Vagina (tissue), 2 donors: ENCODE measurements at regions not wholly inside any gene's neighbourhood (a gene's known extent, or its start where the extent isn't known, plus 50 kb on each side); places are given as distances from the start of the nearest gene placed in this dataset.
"Not testable (repeated sequence)": the region's sequence is repeated elsewhere in the genome, so short reads cannot be mapped to it uniquely, and the experiment has no call there.

Source experiments
- DNase-seq, 2 donors: peaks; one replicate each; pipeline ENCODE4 v3.0.0-alpha.2; 2017; ENCODE audit errors: extremely low spot score in 2 of 2
- H3K27ac ChIP-seq: fragments of 200-600 bp; sonication (generic); one replicate; pipeline ENCODE4 v1.5.1; 2019
- H3K27me3 ChIP-seq: fragments of 200-600 bp; sonication (generic); one replicate; pipeline ENCODE4 v1.5.1; 2019
- H3K36me3 ChIP-seq, 2 donors: fragments of 200-600 bp; sonication (generic); one replicate each; pipeline ENCODE4 v1.5.1; 2017 to 2019
- H3K4me1 ChIP-seq: fragments of 200-600 bp; sonication (generic); one replicate; pipeline ENCODE4 v1.5.1; 2019
- H3K4me3 ChIP-seq, 2 donors: fragments of 200-600 bp; sonication (generic); 1 replicate in 1 of 2; 2 replicates in 1 of 2; pipeline ENCODE4 v1.5.1; 2016 to 2019
- H3K9me3 ChIP-seq: fragments of 200-600 bp; sonication (generic); one replicate; pipeline ENCODE4 v1.5.1; 2019
- CTCF ChIP-seq, 3 experiments: fragments of 450-650 bp in 2 of 3; fragments of 200-600 bp in 1 of 3; sonication (generic) in 1 of 3; IDR thresholded peaks; one replicate each; pipeline ENCODE4 v1.5.1; 2017 to 2019; ENCODE audit warnings: antibody characterized with exemption in 3 of 3, mild to moderate bottlenecking in 2 of 3, moderate library complexity in 2 of 3
- POLR2A ChIP-seq, 2 donors: fragments of 450-650 bp; IDR thresholded peaks; one replicate each; pipeline ENCODE4 v1.6.1; 2017; ENCODE audit warnings: antibody characterized with exemption in 2 of 2, mild to moderate bottlenecking in 2 of 2, moderate library complexity in 2 of 2
- POLR2AphosphoS5 ChIP-seq, 2 donors: sonication (generic); formaldehyde crosslinking; IDR thresholded peaks; one replicate each; pipeline ENCODE4 v1.9.0; 2017; ENCODE audit warnings: antibody characterized with exemption in 2 of 2, mild to moderate bottlenecking in 2 of 2, low read depth in 1 of 2; ENCODE audit not compliant: insufficient read depth in 1 of 2
- intact Hi-C: fragments of 100-400 bp; cut with DNase I; formaldehyde crosslinking; loops from one replicate; pipeline ENCODE4 v1.15.1; 2023

- no peak for TF ChIP-seq CTCF (IDR thresholded peaks at IDR 0.05)
- no peak for TF ChIP-seq POLR2A (IDR thresholded peaks at IDR 0.05)
- no peak for TF ChIP-seq POLR2AphosphoS5 (IDR thresholded peaks at IDR 0.05; ENCODE audit: insufficient read depth in 1 of 2, low read depth in 1 of 2)
- H3K4me3 ChIP-seq, result peak overlapping the region; percentile 41 to 46
- intact Hi-C loops, result no loop called here
- H3K4me1 ChIP-seq, result no peaks in the 10 kb centered on the region
- no peak overlapping the region for H3K27ac ChIP-seq
- no peak for DNase-seq
- no peaks in the 10 kb centered on the region for H3K9me3 ChIP-seq
- H3K27me3 ChIP-seq, result no peaks in the 10 kb centered on the region
- H3K36me3 ChIP-seq, result no peaks in the 10 kb centered on the region
These were observed 218.2 kb downstream of the OR2B2 start for GRCh38 chr6:27693766-27694546.

GRCh38 chr6:27692133-27692532, 219.2 kb upstream of the ZNF184 start:
- H3K9me3 ChIP-seq, DNase-seq, H3K4me3 ChIP-seq, H3K27me3 ChIP-seq, H3K27ac ChIP-seq, H3K36me3 ChIP-seq, intact Hi-C loops, H3K4me1 ChIP-seq: not testable (repeated sequence)

GRCh38 chr6:27688014-27688586, 215.2 kb upstream of the ZNF184 start:
- no peaks in the 10 kb centered on the region for H3K36me3 ChIP-seq
- H3K4me1 ChIP-seq, result peaks cover 10% of the 10 kb centered on the region
- TF ChIP-seq POLR2AphosphoS5 (IDR thresholded peaks at IDR 0.05; ENCODE audit: insufficient read depth in 1 of 2, low read depth in 1 of 2) (peak in 1 of 2 donors; percentile 45), POLR2A (IDR thresholded peaks at IDR 0.05) (no peak)
- no peak for DNase-seq
- no peaks in the 10 kb centered on the region for H3K27me3 ChIP-seq
- intact Hi-C loops, result loop anchor here (10.0 kb wide), 1 partner anchor 1563 kb away; a partner anchor contains a TSS
- no peaks in the 10 kb centered on the region for H3K9me3 ChIP-seq
- H3K4me3 ChIP-seq, result peak overlapping the region; percentile 49 to 54
- H3K27ac ChIP-seq, result peak overlapping the region; percentile 68

GRCh38 chr6:27687154-27688013, 214.5 kb upstream of the ZNF184 start:
- intact Hi-C loops, result loop anchor here (10.0 kb wide), 1 partner anchor 1563 kb away; a partner anchor contains a TSS

GRCh38 chr6:27685279-27685678, 212.4 kb upstream of the ZNF184 start:
- no peaks in the 10 kb centered on the region for H3K36me3 ChIP-seq
- H3K27me3 ChIP-seq, result peaks cover 5% of the 10 kb centered on the region
- no peak for DNase-seq
- H3K27ac ChIP-seq, result no peak overlapping the region
- no peak overlapping the region for H3K4me3 ChIP-seq
- intact Hi-C loops, result loop anchor here (10.0 kb wide), 1 partner anchor 1560 kb away; a partner anchor contains a TSS
- TF ChIP-seq POLR2AphosphoS5 (IDR thresholded peaks at IDR 0.05; ENCODE audit: insufficient read depth in 1 of 2, low read depth in 1 of 2), result no peak
- TF ChIP-seq POLR2A (IDR thresholded peaks at IDR 0.05), result no peak
- no peak for TF ChIP-seq CTCF (IDR thresholded peaks at IDR 0.05)
- peaks cover 10% of the 10 kb centered on the region for H3K4me1 ChIP-seq
- H3K9me3 ChIP-seq, result no peaks in the 10 kb centered on the region

More at GRCh38 chr6:27687154-27688013, 214.5 kb upstream of the ZNF184 start:
- peak overlapping the region; percentile 68 for H3K27ac ChIP-seq
- no peaks in the 10 kb centered on the region for H3K36me3 ChIP-seq
- no peaks in the 10 kb centered on the region for H3K9me3 ChIP-seq
- H3K27me3 ChIP-seq, result no peaks in the 10 kb centered on the region
- H3K4me1 ChIP-seq, result peaks cover 10% of the 10 kb centered on the region
- DNase-seq, result no peak
- TF ChIP-seq POLR2AphosphoS5 (IDR thresholded peaks at IDR 0.05; ENCODE audit: insufficient read depth in 1 of 2, low read depth in 1 of 2) (no peak), POLR2A (IDR thresholded peaks at IDR 0.05) (no peak), CTCF (IDR thresholded peaks at IDR 0.05) (peak in 1 of 3 experiments; percentile 17)
- peak overlapping the region; percentile 49 to 54 for H3K4me3 ChIP-seq
